ENCODE measurements at regions not wholly inside any gene's neighbourhood (a gene's known extent, or its start where the extent isn't known, plus 50 kb on each side); places are given as distances from the start of the nearest gene placed in this dataset.
"Not testable (repeated sequence)": the region's sequence is repeated elsewhere in the genome, so short reads cannot be mapped to it uniquely, and the experiment has no call there.

GRCh38 chr6:163702736-163703135 is 288.2 kb downstream of the QKI start:
- in situ Hi-C loops (cut with HindIII; ENCODE audit: low pct_unique_long_range_greater_than_20kb, low sequenced_read_pairs): no loop called here

GRCh38 chr6:163701762-163702161 is 287.2 kb downstream of the QKI start:
- DNase-seq (ENCODE audit: low read depth, low spot score): no peak
- in situ Hi-C loops (cut with HindIII; ENCODE audit: low pct_unique_long_range_greater_than_20kb, low sequenced_read_pairs): no loop called here

More at GRCh38 chr6:163702736-163703135, 288.2 kb downstream of the QKI start:
- no peak for DNase-seq (ENCODE audit: low read depth, low spot score)

- no peak for DNase-seq (ENCODE audit: low read depth, low spot score)
- in situ Hi-C loops (cut with HindIII; ENCODE audit: low pct_unique_long_range_greater_than_20kb, low sequenced_read_pairs): no loop called here
Observed at GRCh38 chr6:163698086-163698485, 283.6 kb downstream of the QKI start.

- DNase-seq (ENCODE audit: low read depth, low spot score); in situ Hi-C loops (cut with HindIII; ENCODE audit: low pct_unique_long_range_greater_than_20kb, low sequenced_read_pairs): not testable (repeated sequence)
Observed at GRCh38 chr6:163696311-163696710, 281.8 kb downstream of the QKI start.

- DNase-seq (ENCODE audit: low read depth, low spot score): no peak
- in situ Hi-C loops (cut with HindIII; ENCODE audit: low pct_unique_long_range_greater_than_20kb, low sequenced_read_pairs): no loop called here
Observed at GRCh38 chr6:163695414-163695864, 280.9 kb downstream of the QKI start.

GRCh38 chr6:163694988-163695398 is 280.5 kb downstream of the QKI start:
- DNase-seq (ENCODE audit: low read depth, low spot score): no peak
- in situ Hi-C loops (cut with HindIII; ENCODE audit: low pct_unique_long_range_greater_than_20kb, low sequenced_read_pairs): no loop called here

GRCh38 chr6:163694072-163694471 is 279.6 kb downstream of the QKI start:
- DNase-seq (ENCODE audit: low read depth, low spot score): no peak
- in situ Hi-C loops (cut with HindIII; ENCODE audit: low pct_unique_long_range_greater_than_20kb, low sequenced_read_pairs): no loop called here

GRCh38 chr6:163691049-163691448 is 276.5 kb downstream of the QKI start:
- in situ Hi-C loops (cut with HindIII; ENCODE audit: low pct_unique_long_range_greater_than_20kb, low sequenced_read_pairs): no loop called here

GRCh38 chr6:163688739-163689362 is 274.3 kb downstream of the QKI start:
- DNase-seq (ENCODE audit: low read depth, low spot score): no peak
- in situ Hi-C loops (cut with HindIII; ENCODE audit: low pct_unique_long_range_greater_than_20kb, low sequenced_read_pairs): no loop called here

More at GRCh38 chr6:163691049-163691448, 276.5 kb downstream of the QKI start:
- DNase-seq (ENCODE audit: low read depth, low spot score): no peak

GRCh38 chr6:163687075-163687474 is 272.6 kb downstream of the QKI start:
- no peak for DNase-seq (ENCODE audit: low read depth, low spot score)
- in situ Hi-C loops (cut with HindIII; ENCODE audit: low pct_unique_long_range_greater_than_20kb, low sequenced_read_pairs): no loop called here

- no peak for DNase-seq (ENCODE audit: low read depth, low spot score)
- in situ Hi-C loops (cut with HindIII; ENCODE audit: low pct_unique_long_range_greater_than_20kb, low sequenced_read_pairs): no loop called here
Observed at GRCh38 chr6:163686301-163686700, 271.8 kb downstream of the QKI start.

- DNase-seq (ENCODE audit: low read depth, low spot score): no peak
- in situ Hi-C loops (cut with HindIII; ENCODE audit: low pct_unique_long_range_greater_than_20kb, low sequenced_read_pairs): no loop called here
Observed at GRCh38 chr6:163683105-163683622, 268.6 kb downstream of the QKI start.

GRCh38 chr6:163679753-163680152 is 265.2 kb downstream of the QKI start:
- in situ Hi-C loops (cut with HindIII; ENCODE audit: low pct_unique_long_range_greater_than_20kb, low sequenced_read_pairs): no loop called here
- no peak for DNase-seq (ENCODE audit: low read depth, low spot score)

- in situ Hi-C loops (cut with HindIII; ENCODE audit: low pct_unique_long_range_greater_than_20kb, low sequenced_read_pairs): no loop called here
- DNase-seq (ENCODE audit: low read depth, low spot score): no peak
Observed at GRCh38 chr6:163679012-163679660, 264.6 kb downstream of the QKI start.

GRCh38 chr6:163675611-163676010 is 261.1 kb downstream of the QKI start:
- in situ Hi-C loops (cut with HindIII; ENCODE audit: low pct_unique_long_range_greater_than_20kb, low sequenced_read_pairs): no loop called here

GRCh38 chr6:163672710-163673109 is 258.2 kb downstream of the QKI start:
- in situ Hi-C loops (cut with HindIII; ENCODE audit: low pct_unique_long_range_greater_than_20kb, low sequenced_read_pairs): no loop called here

More at GRCh38 chr6:163675611-163676010, 261.1 kb downstream of the QKI start:
- no peak for DNase-seq (ENCODE audit: low read depth, low spot score)

GRCh38 chr6:163671791-163672190 is 257.3 kb downstream of the QKI start:
- DNase-seq (ENCODE audit: low read depth, low spot score): no peak
- in situ Hi-C loops (cut with HindIII; ENCODE audit: low pct_unique_long_range_greater_than_20kb, low sequenced_read_pairs): no loop called here

More at GRCh38 chr6:163672710-163673109, 258.2 kb downstream of the QKI start:
- no peak for DNase-seq (ENCODE audit: low read depth, low spot score)

- in situ Hi-C loops (cut with HindIII; ENCODE audit: low pct_unique_long_range_greater_than_20kb, low sequenced_read_pairs): no loop called here
Observed at GRCh38 chr6:163671355-163671754, 256.8 kb downstream of the QKI start.

GRCh38 chr6:163670336-163670735 is 255.8 kb downstream of the QKI start:
- in situ Hi-C loops (cut with HindIII; ENCODE audit: low pct_unique_long_range_greater_than_20kb, low sequenced_read_pairs): no loop called here
- no peak for DNase-seq (ENCODE audit: low read depth, low spot score)

More at GRCh38 chr6:163671355-163671754, 256.8 kb downstream of the QKI start:
- DNase-seq (ENCODE audit: low read depth, low spot score): no peak
